SJCRH30 (cell line): ENCODE measurements at regions not wholly inside any gene's neighbourhood (a gene's known extent, or its start where the extent isn't known, plus 50 kb on each side); places are given as distances from the start of the nearest gene placed in this dataset.

Source experiments
- DNase-seq, 2 experiments: peaks; one replicate each; pipeline ENCODE4 v3.0.0-alpha.2; 2015 to 2020
- H3K27ac ChIP-seq: fragments of 250-450 bp; sonication (Bioruptor Pico); 2 replicates; pipeline ENCODE4 v1.5.1; 2020; ENCODE audit warnings: mild to moderate bottlenecking, moderate library complexity
- H3K27me3 ChIP-seq: fragments of 250-450 bp; sonication (Bioruptor Pico); 2 replicates; pipeline ENCODE4 v1.5.1; 2020; ENCODE audit warnings: mild to moderate bottlenecking, moderate library complexity
- H3K36me3 ChIP-seq: fragments of 250-450 bp; sonication (Bioruptor Pico); 2 replicates; pipeline ENCODE4 v1.5.1; 2020; ENCODE audit warnings: mild to moderate bottlenecking, moderate library complexity
- H3K4me1 ChIP-seq: fragments of 250-450 bp; sonication (Bioruptor Pico); 2 replicates; pipeline ENCODE4 v1.5.1; 2020; ENCODE audit warnings: mild to moderate bottlenecking, moderate library complexity
- H3K4me3 ChIP-seq: fragments of 250-450 bp; sonication (Bioruptor Pico); 2 replicates; pipeline ENCODE4 v1.5.1; 2020; ENCODE audit warnings: mild to moderate bottlenecking, moderate library complexity
- H3K9me3 ChIP-seq: fragments of 250-450 bp; sonication (Bioruptor Pico); replicated peaks from 2 replicates; pipeline ENCODE4 v1.5.1; 2020; ENCODE audit warnings: mild to moderate bottlenecking, moderate library complexity

DNA sequence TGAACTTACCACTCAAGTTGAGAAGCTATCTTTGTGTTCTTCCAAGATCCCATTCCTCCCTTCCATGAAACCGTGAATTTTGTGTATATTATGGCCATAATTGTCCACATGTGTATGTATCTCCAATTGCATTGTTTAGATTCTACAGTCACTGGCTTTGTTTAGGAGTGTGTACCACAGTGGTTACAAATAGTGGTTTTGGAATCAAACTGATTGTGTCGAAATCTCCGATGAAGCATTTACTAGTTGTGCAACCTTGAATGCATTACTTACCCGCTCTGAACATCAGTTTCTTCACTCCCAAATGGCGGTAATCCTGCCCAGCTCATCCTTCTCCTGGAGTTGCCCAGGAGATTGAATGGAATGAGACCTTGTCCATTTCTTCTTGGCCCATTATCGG, 145.0 kb upstream of the ZNF32 start:
- no peak for DNase-seq
- Histone ChIP-seq H3K9me3 (no peaks in the 10 kb centered on the region), H3K27me3 (no peaks in the 10 kb centered on the region), H3K36me3 (no peaks in the 10 kb centered on the region), H3K27ac (no peak overlapping the region), H3K4me3 (no peak overlapping the region), H3K4me1 (no peaks in the 10 kb centered on the region)

DNA sequence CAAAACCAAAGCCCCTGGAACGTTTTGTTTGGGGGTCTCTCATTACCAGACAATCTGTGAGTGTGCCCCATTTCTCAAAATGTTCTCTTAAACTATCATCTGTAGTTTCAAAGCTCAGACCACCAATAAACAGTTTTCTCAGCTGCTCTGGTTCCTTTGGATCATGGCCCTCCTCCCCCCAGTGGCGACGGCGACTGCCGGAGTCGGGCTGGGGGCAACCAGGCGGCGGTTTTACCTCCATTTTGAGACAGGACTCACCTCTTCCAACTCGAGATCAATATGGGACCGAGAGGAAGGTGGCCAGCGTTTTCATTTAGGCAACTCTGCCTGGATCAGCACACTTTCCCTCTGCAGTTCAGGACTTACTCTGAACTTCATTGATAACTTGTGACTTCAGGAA, 141.5 kb upstream of the ZNF32 start:
- H3K4me3 ChIP-seq, result no peak overlapping the region
- H3K9me3 ChIP-seq, result no peaks in the 10 kb centered on the region
- no peaks in the 10 kb centered on the region for H3K36me3 ChIP-seq
- H3K4me1 ChIP-seq, result no peaks in the 10 kb centered on the region
- H3K27me3 ChIP-seq, result no peaks in the 10 kb centered on the region
- H3K27ac ChIP-seq, result no peak overlapping the region
- DNase-seq, result no peak

DNA sequence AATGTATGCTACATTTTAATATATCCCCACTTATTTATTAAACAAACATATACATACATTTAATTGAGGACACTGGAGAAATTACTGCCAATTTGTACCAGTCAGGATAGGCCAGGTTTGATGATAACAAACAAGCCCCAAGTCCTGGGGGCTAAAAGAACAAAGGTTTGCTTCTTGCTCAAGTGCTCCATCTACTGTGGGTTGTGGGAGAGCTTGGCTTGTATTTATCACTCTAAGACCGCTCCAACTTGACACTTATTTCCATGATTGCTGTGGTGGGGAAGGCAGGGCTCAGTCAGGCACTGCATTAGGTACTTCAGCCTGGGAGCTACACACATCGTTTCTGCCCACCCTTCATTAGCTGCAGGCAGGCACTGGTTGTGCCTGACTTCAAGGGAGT, 136.6 kb upstream of the ZNF32 start:
- DNase-seq, result no peak
- H3K4me3 ChIP-seq, result no peak overlapping the region
- no peaks in the 10 kb centered on the region for H3K36me3 ChIP-seq
- H3K9me3 ChIP-seq, result no peaks in the 10 kb centered on the region
- no peaks in the 10 kb centered on the region for H3K4me1 ChIP-seq
- H3K27ac ChIP-seq, result no peak overlapping the region
- no peaks in the 10 kb centered on the region for H3K27me3 ChIP-seq

DNA sequence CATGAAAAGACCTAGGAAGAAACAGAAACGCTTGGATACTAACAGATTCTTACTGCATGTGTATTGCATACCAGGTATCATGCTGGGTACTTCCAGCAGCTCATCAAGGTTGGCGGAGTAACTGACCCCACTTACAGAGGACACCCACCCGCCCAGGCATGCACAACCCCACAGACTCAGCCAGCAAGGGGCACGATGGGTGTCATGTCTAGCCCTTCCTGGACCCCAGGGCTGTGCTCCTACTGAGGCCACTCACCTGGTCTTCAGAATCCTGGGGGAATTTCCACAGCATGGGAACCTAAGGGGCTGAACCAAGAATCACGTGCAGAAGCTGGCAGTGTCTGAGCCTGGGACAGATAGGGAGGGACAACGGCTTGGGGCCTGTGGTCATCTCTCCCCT, 134.1 kb upstream of the ZNF32 start:
- Histone ChIP-seq H3K27me3 (no peaks in the 10 kb centered on the region), H3K4me1 (no peaks in the 10 kb centered on the region), H3K9me3 (no peaks in the 10 kb centered on the region), H3K36me3 (no peaks in the 10 kb centered on the region), H3K27ac (no peak overlapping the region), H3K4me3 (no peak overlapping the region)
- DNase-seq, result no peak

DNA sequence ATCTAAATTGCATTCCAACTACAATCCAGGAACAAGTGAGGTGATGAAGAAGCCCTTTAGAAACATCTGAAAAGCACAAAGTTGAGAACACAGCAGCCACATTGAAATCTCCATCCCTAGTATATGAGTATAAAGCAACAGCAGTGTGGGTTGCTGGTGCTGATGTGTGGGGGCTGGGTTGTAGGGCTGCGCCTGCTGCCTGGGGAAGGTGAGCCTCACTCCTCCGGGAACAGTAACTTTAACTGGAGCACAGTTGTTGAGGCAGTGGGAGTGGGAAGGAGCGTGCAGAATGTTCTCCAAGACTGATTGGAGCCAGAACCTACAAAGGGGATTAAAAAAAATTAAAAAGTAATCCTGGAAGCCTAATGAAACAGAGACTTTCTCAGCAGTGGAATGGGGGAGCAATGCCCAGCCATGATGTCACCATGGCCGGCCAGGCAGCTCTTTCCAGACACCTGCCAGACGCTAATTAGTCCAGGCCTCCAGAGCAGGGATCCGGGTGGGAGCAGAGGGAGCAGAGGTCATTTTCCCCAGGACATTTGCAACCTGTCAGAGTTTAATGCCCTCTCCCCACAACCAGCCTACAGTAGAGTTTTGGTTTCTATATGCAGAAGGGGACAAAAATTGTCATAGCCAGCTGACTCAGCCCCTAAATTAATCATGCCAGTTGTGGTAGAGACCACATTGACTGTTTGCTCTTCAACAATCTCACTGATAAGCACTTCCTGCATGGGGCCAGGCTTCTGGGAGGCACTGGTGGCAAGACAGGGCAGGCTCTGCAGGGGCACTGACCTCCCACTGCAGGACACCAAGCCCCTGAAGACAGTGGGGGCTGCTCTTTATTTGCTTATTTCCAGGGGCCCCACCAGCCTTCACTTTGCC, 133.0 kb upstream of the ZNF32 start:
- Histone ChIP-seq H3K27ac (no peak overlapping the region), H3K4me3 (no peak overlapping the region), H3K36me3 (no peaks in the 10 kb centered on the region), H3K9me3 (no peaks in the 10 kb centered on the region), H3K27me3 (no peaks in the 10 kb centered on the region), H3K4me1 (no peaks in the 10 kb centered on the region)
- no peak for DNase-seq

DNA sequence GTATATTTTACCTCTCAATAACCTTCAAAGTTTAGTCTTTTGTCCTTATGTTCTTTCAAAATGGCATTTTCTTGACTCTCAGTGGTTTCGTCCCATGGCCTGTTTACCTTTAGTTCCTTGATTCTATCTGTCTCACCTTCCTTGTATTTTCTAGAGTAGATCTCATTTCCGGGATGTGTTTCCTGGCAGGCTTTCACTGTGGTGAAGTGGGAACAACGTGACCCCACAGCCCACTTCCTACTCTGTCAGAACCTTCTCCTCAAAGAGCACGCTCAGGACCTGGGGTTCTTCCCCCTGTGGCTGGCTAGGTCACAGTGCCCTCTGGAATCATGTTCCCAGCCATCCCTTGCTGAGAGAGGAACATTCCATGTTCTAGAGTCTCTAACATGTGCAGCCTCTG, 129.9 kb upstream of the ZNF32 start:
- Histone ChIP-seq H3K4me3 (no peak overlapping the region), H3K4me1 (no peaks in the 10 kb centered on the region), H3K36me3 (no peaks in the 10 kb centered on the region), H3K27me3 (no peaks in the 10 kb centered on the region), H3K9me3 (no peaks in the 10 kb centered on the region), H3K27ac (no peak overlapping the region)
- no peak for DNase-seq

DNA sequence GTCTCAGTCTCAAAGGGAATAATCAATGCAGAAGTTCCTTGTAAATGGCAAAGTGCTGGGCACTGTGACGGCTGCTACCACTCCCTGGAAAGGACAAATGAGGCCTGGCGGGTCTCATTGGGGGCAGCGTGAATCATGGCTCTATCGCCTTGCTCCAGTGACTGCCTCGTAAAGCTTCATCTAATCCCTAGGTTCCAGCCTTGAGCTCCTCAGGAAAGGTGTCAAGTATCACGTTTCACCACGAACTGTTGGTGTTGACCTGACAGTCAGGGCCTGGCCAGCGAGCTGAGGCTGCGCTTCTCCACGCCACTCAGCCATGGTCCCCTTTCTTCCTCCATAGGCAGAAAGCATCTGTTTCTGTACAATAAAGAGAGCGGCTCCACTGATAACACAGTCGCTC, 126.7 kb upstream of the ZNF32 start:
- H3K9me3 ChIP-seq, result no peaks in the 10 kb centered on the region
- no peak overlapping the region for H3K4me3 ChIP-seq
- H3K27me3 ChIP-seq, result no peaks in the 10 kb centered on the region
- no peaks in the 10 kb centered on the region for H3K4me1 ChIP-seq
- H3K27ac ChIP-seq, result no peak overlapping the region
- DNase-seq, result peak in 1 of 2 experiments; percentile 12
- H3K36me3 ChIP-seq, result no peaks in the 10 kb centered on the region

DNA sequence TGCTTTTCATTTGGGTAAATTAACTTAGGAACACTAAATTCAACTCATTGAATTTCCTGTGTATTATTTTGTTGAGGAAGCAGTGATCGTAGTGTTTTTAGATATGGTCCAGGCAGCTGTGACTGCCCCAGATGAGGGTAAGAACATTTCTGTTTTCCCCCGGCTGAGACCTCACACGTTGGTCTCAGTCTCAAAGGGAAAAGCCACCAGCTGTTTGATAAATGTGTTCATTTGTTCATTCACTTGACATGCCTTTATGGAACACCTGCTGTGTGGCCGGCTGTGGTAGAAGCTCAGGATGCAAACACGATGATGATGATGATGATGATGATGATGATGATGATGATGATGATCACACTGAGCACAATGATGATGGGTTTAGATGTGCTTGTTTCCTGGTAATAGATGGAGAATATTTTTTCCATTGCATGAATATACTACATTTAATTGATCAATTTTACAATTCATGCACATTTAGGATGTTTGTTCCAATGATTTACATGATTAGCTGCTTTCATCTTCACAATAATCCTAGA, 125.6 kb upstream of the ZNF32 start:
- no peaks in the 10 kb centered on the region for H3K36me3 ChIP-seq
- no peaks in the 10 kb centered on the region for H3K4me1 ChIP-seq
- H3K27me3 ChIP-seq, result no peaks in the 10 kb centered on the region
- no peak overlapping the region for H3K27ac ChIP-seq
- H3K9me3 ChIP-seq, result no peaks in the 10 kb centered on the region
- peak; percentile 9 to 34 for DNase-seq
- H3K4me3 ChIP-seq, result no peak overlapping the region

DNA sequence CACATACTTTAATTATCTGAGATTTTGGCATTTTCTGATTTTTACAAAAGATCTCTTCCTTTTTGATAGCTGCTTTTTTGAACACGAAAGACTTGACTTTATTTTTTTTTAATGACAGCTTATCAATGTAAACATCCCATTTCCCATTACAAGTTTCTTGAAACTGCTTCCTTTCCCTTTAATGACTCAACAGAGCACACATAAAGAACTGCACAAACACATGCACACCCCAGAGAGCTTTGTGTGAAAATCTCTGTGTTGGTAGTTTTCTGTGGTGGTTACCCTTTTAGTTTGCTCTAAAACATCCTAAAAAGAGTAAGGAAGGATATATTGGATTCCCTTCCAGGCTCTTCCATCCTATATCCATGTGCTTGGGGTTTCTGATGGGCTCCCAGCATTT, 125.1 kb upstream of the ZNF32 start:
- no peak overlapping the region for H3K27ac ChIP-seq
- H3K9me3 ChIP-seq, result no peaks in the 10 kb centered on the region
- DNase-seq, result no peak
- H3K4me3 ChIP-seq, result no peak overlapping the region
- no peaks in the 10 kb centered on the region for H3K27me3 ChIP-seq
- no peaks in the 10 kb centered on the region for H3K36me3 ChIP-seq
- no peaks in the 10 kb centered on the region for H3K4me1 ChIP-seq

DNA sequence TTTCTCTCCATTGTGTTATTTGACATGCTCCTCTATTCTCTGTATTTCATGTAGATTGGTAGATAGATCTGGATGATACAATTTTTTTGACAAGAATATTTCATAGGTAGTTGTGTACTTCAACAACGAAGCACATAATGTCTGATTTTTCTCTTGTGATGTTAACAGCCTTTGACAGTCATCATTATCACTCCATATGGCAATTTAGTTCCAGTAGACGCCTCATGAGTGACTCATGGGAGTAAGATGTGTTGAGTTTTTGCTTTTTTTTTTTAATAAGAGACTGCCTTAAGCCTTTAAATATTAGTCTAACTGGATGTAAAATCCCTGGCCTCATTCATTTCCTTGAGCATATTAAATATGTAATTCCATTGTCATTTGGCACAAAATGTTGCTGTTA, 123.5 kb upstream of the ZNF32 start:
- no peaks in the 10 kb centered on the region for H3K9me3 ChIP-seq
- H3K27ac ChIP-seq, result no peak overlapping the region
- no peaks in the 10 kb centered on the region for H3K27me3 ChIP-seq
- H3K4me3 ChIP-seq, result no peak overlapping the region
- H3K4me1 ChIP-seq, result no peaks in the 10 kb centered on the region
- H3K36me3 ChIP-seq, result no peaks in the 10 kb centered on the region
- no peak for DNase-seq

DNA sequence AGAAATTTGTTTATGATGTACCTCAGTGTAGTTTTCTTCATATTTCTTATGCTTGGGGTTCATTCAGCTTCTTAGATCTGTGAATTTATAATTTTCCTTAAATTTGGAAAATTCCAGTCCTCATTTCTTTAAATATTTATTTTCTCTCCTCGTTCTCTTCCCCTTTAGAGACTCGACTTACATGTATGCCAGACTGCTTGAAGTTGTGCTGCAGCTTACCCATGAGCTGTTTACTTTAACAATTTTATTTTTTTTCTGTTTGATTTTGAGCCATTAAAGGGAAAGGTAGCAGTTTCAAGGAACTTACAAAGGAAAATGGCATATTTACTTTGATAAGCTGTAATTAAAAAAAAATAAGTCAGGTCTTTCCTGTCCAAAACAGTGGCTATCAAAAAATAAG, 123.0 kb upstream of the ZNF32 start:
- DNase-seq, result no peak
- no peaks in the 10 kb centered on the region for H3K36me3 ChIP-seq
- H3K4me3 ChIP-seq, result no peak overlapping the region
- no peak overlapping the region for H3K27ac ChIP-seq
- no peaks in the 10 kb centered on the region for H3K4me1 ChIP-seq
- H3K9me3 ChIP-seq, result no peaks in the 10 kb centered on the region
- H3K27me3 ChIP-seq, result no peaks in the 10 kb centered on the region

DNA sequence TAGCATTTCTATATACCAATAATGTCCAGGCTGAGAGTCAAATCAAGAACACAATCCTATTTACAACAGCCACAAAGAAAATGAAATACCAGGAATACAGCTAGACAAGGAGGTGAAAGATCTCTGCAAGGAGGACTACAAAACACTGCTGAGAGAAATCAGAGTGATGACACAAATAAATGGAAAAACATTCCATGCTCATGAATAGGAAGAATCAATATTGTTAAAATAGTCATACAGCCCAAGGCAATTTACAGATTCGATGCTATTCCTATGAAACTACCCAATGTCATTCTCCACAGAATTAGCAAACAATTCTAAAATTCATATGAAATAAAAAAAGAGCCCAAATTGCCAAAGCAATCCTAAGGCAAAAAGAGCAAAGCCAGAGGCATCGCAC, 116.8 kb upstream of the ZNF32 start:
- no peak overlapping the region for H3K4me3 ChIP-seq
- DNase-seq, result no peak
- no peaks in the 10 kb centered on the region for H3K36me3 ChIP-seq
- H3K9me3 ChIP-seq, result no peaks in the 10 kb centered on the region
- H3K4me1 ChIP-seq, result no peaks in the 10 kb centered on the region
- H3K27me3 ChIP-seq, result no peaks in the 10 kb centered on the region
- H3K27ac ChIP-seq, result no peak overlapping the region

DNA sequence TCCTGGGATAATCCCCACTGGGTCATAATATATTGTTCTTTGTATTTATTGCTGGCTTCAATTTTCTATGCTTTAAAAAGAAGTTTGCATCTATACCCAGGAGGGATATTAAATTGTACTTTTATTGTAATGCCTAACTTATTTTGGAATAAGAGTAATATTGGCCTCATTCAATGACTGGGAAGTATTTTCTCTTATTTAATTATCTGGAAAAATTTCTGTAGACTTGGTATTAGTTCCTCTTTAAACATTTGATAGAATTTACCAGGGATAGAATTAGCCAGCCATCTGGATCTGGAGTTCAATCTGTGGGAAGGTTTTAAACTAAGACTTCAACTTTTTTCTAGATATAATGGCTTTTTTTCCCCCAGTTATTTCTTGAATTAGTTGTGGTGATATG, 115.2 kb upstream of the ZNF32 start:
- no peak overlapping the region for H3K27ac ChIP-seq
- no peaks in the 10 kb centered on the region for H3K36me3 ChIP-seq
- DNase-seq, result no peak
- H3K9me3 ChIP-seq, result no peaks in the 10 kb centered on the region
- H3K4me1 ChIP-seq, result no peaks in the 10 kb centered on the region
- H3K4me3 ChIP-seq, result no peak overlapping the region
- no peaks in the 10 kb centered on the region for H3K27me3 ChIP-seq

DNA sequence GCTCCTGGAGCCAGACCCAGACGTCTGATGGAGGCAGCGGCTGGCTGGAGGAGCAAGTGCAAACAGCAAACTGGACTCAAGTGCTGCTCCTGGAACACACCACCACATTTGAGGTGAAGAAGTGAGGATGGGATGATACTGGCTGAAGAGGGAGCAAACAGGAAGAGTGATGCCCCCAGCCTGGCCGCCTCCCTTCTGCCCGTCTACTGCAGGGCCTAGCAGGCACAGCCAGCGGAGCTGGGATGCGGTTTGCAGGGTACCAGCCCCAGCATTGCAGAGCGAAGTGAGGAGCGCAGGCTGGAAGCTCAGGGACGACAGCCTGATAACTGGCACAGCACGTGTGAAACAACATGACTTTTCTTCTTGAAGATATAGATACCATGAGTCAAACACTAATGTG, 111.8 kb upstream of the ZNF32 start:
- H3K4me1 ChIP-seq, result no peaks in the 10 kb centered on the region
- no peaks in the 10 kb centered on the region for H3K36me3 ChIP-seq
- no peak overlapping the region for H3K27ac ChIP-seq
- H3K9me3 ChIP-seq, result no peaks in the 10 kb centered on the region
- H3K4me3 ChIP-seq, result no peak overlapping the region
- no peak for DNase-seq
- H3K27me3 ChIP-seq, result no peaks in the 10 kb centered on the region

DNA sequence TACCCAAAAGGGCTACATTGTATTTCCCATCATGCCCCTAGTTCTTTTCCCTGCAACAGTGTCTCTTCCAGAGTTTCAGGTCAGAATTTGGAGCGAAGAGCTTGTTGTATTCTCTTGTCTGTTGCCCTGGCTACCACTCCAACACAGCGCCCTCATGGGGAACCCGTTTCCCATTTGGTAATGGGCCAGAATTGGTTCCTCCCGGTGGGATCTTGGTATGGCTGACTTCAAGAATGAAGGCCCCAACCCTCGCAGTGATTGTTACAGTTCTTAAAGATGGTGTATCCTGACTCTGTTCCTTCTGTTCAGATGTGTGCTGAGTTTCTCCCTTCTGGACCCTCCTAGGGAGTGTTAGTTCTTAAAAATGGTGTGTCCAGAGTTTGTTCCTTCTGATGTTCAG, 110.5 kb upstream of the ZNF32 start:
- Histone ChIP-seq H3K27ac (no peak overlapping the region), H3K9me3 (no peaks in the 10 kb centered on the region), H3K27me3 (no peaks in the 10 kb centered on the region), H3K36me3 (no peaks in the 10 kb centered on the region), H3K4me3 (no peak overlapping the region), H3K4me1 (no peaks in the 10 kb centered on the region)
- DNase-seq, result no peak

DNA sequence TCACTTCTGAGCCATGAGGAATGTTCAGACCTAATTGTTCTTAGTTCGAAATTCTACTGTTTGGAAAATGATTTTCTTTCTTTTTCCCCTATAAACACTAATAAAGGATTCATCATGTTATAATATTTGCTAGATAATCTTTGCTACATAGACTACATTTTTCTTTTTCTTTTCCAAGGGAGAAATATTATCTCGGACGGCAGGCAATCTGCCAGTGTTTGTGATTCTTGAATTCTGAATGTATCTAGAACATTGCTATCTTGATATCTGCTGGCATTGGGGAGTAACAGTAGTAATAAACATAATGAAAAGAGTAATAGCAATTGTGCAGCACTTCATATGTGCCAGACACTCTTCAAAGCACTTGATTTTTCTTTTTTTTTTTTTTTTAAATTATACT, 107.7 kb upstream of the ZNF32 start:
- no peak for DNase-seq

More for the DNA sequence above, 107.7 kb upstream of the ZNF32 start:
- no peaks in the 10 kb centered on the region for H3K9me3 ChIP-seq
- no peaks in the 10 kb centered on the region for H3K4me1 ChIP-seq
- H3K27ac ChIP-seq, result no peak overlapping the region
- no peaks in the 10 kb centered on the region for H3K27me3 ChIP-seq
- H3K36me3 ChIP-seq, result no peaks in the 10 kb centered on the region
- H3K4me3 ChIP-seq, result no peak overlapping the region
